ENCODE measurements at regions not wholly inside any gene's neighbourhood (a gene's known extent, or its start where the extent isn't known, plus 50 kb on each side); places are given as distances from the start of the nearest gene placed in this dataset.

DNA sequence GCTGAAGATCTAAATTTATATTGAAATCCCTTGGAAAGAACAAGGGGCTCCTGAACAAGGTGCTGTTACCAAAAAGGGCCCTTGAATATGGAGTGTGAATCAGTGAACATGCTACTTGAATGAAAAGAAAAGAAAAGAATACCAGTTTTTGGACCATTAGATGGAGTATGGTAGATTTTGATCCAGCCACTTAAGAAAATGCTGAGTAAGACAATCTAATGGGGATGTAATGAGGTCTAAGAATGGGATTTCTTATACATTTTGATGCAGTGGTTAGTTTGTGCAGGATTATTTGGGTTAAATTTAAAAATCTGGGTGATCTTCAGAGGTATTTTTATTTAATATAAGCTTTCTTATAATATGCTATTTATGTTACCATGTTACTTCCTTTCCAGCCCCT is 2003.0 kb upstream of the LRRTM1 start:
- TF ChIP-seq CREB1 (IDR thresholded peaks at IDR 0.05; ENCODE audit: low read depth) (no peak), CEBPB (IDR thresholded peaks at IDR 0.05) (no peak)

- TF ChIP-seq EP300 (IDR thresholded peaks at IDR 0.05; ENCODE audit: borderline replicate concordance) (no peak), MAX (IDR thresholded peaks at IDR 0.05) (no peak), TCF12 (IDR thresholded peaks at IDR 0.05; ENCODE audit: low read depth) (no peak), TAF1 (IDR thresholded peaks at IDR 0.05; ENCODE audit: low read depth) (no peak), EGR1 (IDR thresholded peaks at IDR 0.05) (no peak), TEAD4 (IDR thresholded peaks at IDR 0.05) (no peak), NFIC (IDR thresholded peaks at IDR 0.05) (no peak), ZBTB7A (IDR thresholded peaks at IDR 0.05; ENCODE audit: low read depth) (no peak), RAD21 (IDR thresholded peaks at IDR 0.05; ENCODE audit: low read depth) (no peak), YY1 (IDR thresholded peaks at IDR 0.05; ENCODE audit: low read depth) (no peak), CEBPB (IDR thresholded peaks at IDR 0.05) (no peak), FOXM1 (IDR thresholded peaks at IDR 0.05; ENCODE audit: borderline replicate concordance, low read depth) (no peak), CREB1 (IDR thresholded peaks at IDR 0.05; ENCODE audit: low read depth) (no peak)
- TF ChIP-seq, protein P1, sequence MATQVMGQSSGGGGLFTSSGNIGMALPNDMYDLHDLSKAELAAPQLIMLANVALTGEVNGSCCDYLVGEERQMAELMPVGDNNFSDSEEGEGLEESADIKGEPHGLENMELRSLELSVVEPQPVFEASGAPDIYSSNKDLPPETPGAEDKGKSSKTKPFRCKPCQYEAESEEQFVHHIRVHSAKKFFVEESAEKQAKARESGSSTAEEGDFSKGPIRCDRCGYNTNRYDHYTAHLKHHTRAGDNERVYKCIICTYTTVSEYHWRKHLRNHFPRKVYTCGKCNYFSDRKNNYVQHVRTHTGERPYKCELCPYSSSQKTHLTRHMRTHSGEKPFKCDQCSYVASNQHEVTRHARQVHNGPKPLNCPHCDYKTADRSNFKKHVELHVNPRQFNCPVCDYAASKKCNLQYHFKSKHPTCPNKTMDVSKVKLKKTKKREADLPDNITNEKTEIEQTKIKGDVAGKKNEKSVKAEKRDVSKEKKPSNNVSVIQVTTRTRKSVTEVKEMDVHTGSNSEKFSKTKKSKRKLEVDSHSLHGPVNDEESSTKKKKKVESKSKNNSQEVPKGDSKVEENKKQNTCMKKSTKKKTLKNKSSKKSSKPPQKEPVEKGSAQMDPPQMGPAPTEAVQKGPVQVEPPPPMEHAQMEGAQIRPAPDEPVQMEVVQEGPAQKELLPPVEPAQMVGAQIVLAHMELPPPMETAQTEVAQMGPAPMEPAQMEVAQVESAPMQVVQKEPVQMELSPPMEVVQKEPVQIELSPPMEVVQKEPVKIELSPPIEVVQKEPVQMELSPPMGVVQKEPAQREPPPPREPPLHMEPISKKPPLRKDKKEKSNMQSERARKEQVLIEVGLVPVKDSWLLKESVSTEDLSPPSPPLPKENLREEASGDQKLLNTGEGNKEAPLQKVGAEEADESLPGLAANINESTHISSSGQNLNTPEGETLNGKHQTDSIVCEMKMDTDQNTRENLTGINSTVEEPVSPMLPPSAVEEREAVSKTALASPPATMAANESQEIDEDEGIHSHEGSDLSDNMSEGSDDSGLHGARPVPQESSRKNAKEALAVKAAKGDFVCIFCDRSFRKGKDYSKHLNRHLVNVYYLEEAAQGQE (IDR thresholded peaks at IDR 0.05; ENCODE audit: low read depth): no peak
- TF ChIP-seq, protein P2, sequence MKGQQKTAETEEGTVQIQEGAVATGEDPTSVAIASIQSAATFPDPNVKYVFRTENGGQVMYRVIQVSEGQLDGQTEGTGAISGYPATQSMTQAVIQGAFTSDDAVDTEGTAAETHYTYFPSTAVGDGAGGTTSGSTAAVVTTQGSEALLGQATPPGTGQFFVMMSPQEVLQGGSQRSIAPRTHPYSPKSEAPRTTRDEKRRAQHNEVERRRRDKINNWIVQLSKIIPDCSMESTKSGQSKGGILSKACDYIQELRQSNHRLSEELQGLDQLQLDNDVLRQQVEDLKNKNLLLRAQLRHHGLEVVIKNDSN (IDR thresholded peaks at IDR 0.05): no peak
Observed at GRCh38 chr2:82301506-82301905, 1997.0 kb upstream of the LRRTM1 start.

GRCh38 chr2:82289446-82289845 is 1984.9 kb upstream of the LRRTM1 start:
- no peak for TF ChIP-seq CEBPB (IDR thresholded peaks at IDR 0.05)
- TF ChIP-seq EGR1 (IDR thresholded peaks at IDR 0.05): no peak
- no peak for TF ChIP-seq TCF12 (IDR thresholded peaks at IDR 0.05; ENCODE audit: low read depth)
- no peak for TF ChIP-seq ZBTB7A (IDR thresholded peaks at IDR 0.05; ENCODE audit: low read depth)
- no peak for TF ChIP-seq MAX (IDR thresholded peaks at IDR 0.05)
- no peak for TF ChIP-seq TEAD4 (IDR thresholded peaks at IDR 0.05)
- no peak for TF ChIP-seq FOXM1 (IDR thresholded peaks at IDR 0.05; ENCODE audit: borderline replicate concordance, low read depth)
- no peak for TF ChIP-seq CREB1 (IDR thresholded peaks at IDR 0.05; ENCODE audit: low read depth)
- no peak for TF ChIP-seq NFIC (IDR thresholded peaks at IDR 0.05)
- TF ChIP-seq EP300 (IDR thresholded peaks at IDR 0.05; ENCODE audit: borderline replicate concordance): no peak
- TF ChIP-seq, protein P1 (IDR thresholded peaks at IDR 0.05; ENCODE audit: low read depth): no peak

DNA sequence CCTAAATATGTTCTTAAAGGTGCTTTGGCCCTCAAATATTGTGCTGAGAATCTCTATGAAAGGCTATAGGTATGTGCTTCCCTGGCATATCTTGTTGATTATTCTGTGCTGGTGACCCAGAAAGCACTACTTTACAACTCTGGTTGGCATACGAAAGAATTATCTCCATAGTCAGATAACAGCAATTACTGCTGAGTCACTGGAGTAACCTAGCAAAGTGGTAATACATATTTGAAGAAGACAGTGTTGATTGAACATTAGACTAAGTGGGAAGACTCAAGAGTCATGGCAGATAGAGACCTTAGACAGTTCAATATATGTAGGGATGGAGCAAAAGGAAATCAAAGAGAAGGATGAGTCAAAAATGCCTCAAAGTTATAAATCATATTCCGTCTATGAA is 1978.5 kb upstream of the LRRTM1 start:
- TF ChIP-seq YY1 (IDR thresholded peaks at IDR 0.05; ENCODE audit: low read depth): no peak
- TF ChIP-seq TCF12 (IDR thresholded peaks at IDR 0.05; ENCODE audit: low read depth): no peak
- TF ChIP-seq ZBTB7A (IDR thresholded peaks at IDR 0.05; ENCODE audit: low read depth): no peak
- TF ChIP-seq MAX (IDR thresholded peaks at IDR 0.05): no peak
- no peak for TF ChIP-seq RAD21 (IDR thresholded peaks at IDR 0.05; ENCODE audit: low read depth)
- TF ChIP-seq EP300 (IDR thresholded peaks at IDR 0.05; ENCODE audit: borderline replicate concordance): no peak
- no peak for TF ChIP-seq TAF1 (IDR thresholded peaks at IDR 0.05; ENCODE audit: low read depth)
- TF ChIP-seq NFIC (IDR thresholded peaks at IDR 0.05): no peak
- TF ChIP-seq CEBPB (IDR thresholded peaks at IDR 0.05): no peak
- no peak for TF ChIP-seq TEAD4 (IDR thresholded peaks at IDR 0.05)
- TF ChIP-seq FOXM1 (IDR thresholded peaks at IDR 0.05; ENCODE audit: borderline replicate concordance, low read depth): no peak
- TF ChIP-seq, protein P1 (IDR thresholded peaks at IDR 0.05; ENCODE audit: low read depth): no peak
- no peak for TF ChIP-seq EGR1 (IDR thresholded peaks at IDR 0.05)
- TF ChIP-seq, protein P2 (IDR thresholded peaks at IDR 0.05): no peak
- TF ChIP-seq CREB1 (IDR thresholded peaks at IDR 0.05; ENCODE audit: low read depth): no peak
